SU-DHL-6 (cell line): ENCODE measurements at regions not wholly inside any gene's neighbourhood (a gene's known extent, or its start where the extent isn't known, plus 50 kb on each side); places are given as distances from the start of the nearest gene placed in this dataset.

Source experiments
- H2AFZ ChIP-seq: fragments of 200-600 bp; sonication (generic); 2 replicates; pipeline ENCODE4 v1.6.1; 2014; ENCODE audit warnings: low read depth, mild to moderate bottlenecking, moderate library complexity, mixed read lengths, antibody characterized with exemption, low read length; ENCODE audit not compliant: severe bottlenecking
- H3F3A ChIP-seq: fragments of 200-600 bp; shearing (Covaris generic); 2 replicates; pipeline ENCODE4 v1.6.0; 2016; ENCODE audit warnings: antibody characterized with exemption, mild to moderate bottlenecking; ENCODE audit not compliant: insufficient read depth
- H3K27ac ChIP-seq: fragments of 200-600 bp; sonication (generic); 2 replicates; pipeline ENCODE4 v1.5.1; 2016; ENCODE audit warnings: low read depth, mild to moderate bottlenecking, low read length, moderate library complexity, mixed read lengths
- H3K27me3 ChIP-seq: fragments of 200-600 bp; sonication (generic), shearing (Covaris generic); 2 replicates; pipeline ENCODE4 v1.6.0; 2014; ENCODE audit warnings: mild to moderate bottlenecking, low read length
- H3K36me3 ChIP-seq: fragments of 200-600 bp; sonication (generic); 2 replicates; pipeline ENCODE4 v1.6.1; 2014; ENCODE audit warnings: mild to moderate bottlenecking, low read length, mixed read lengths
- H3K4me2 ChIP-seq: fragments of 300-600, 200-600 bp; shearing (Covaris generic), sonication (generic); 2 replicates; pipeline ENCODE4 v1.6.0; 2014; ENCODE audit warnings: low read length, low read depth, mild to moderate bottlenecking; ENCODE audit not compliant: poor library complexity, severe bottlenecking
- H3K4me3 ChIP-seq: fragments of 200-600 bp; sonication (generic); 2 replicates; pipeline ENCODE4 v1.5.1; 2014; ENCODE audit warnings: antibody characterized with exemption, low read length, mild to moderate bottlenecking, mixed read lengths; ENCODE audit not compliant: insufficient read depth, poor library complexity, severe bottlenecking
- H3K79me2 ChIP-seq: fragments of 200-600 bp; sonication (generic); 2 replicates; pipeline ENCODE4 v1.6.1; 2014; ENCODE audit warnings: mild to moderate bottlenecking, low read length, moderate library complexity; ENCODE audit not compliant: insufficient read depth
- H3K9ac ChIP-seq: fragments of 200-600 bp; sonication (generic); 2 replicates; pipeline ENCODE4 v1.7.0; 2014; ENCODE audit warnings: mild to moderate bottlenecking, low read length
- H3K9me2 ChIP-seq: fragments of 200-600 bp; sonication (generic); replicated peaks from 2 replicates; pipeline ENCODE4 v1.6.1; 2014; ENCODE audit warnings: low read length; ENCODE audit not compliant: insufficient read depth
- H3K9me3 ChIP-seq: fragments of 200-600 bp; sonication (generic); 2 replicates; pipeline ENCODE4 v1.6.1; 2014; ENCODE audit warnings: low read length, mixed read lengths; ENCODE audit not compliant: insufficient read depth
- H4K20me1 ChIP-seq: fragments of 200-600 bp; sonication (generic); 2 replicates; pipeline ENCODE4 v1.6.1; 2014; ENCODE audit warnings: low read depth, mild to moderate bottlenecking, antibody characterized with exemption, low read length, moderate library complexity, mixed read lengths
- CTCF ChIP-seq: fragments of 200-600 bp; sonication (generic); IDR thresholded peaks from one replicate; pipeline ENCODE4 v1.5.1; 2017; ENCODE audit warnings: antibody characterized with exemption, mild to moderate bottlenecking, low read length, moderate library complexity; ENCODE audit not compliant: insufficient read depth, poor library complexity, severe bottlenecking
- EZH2phosphoT487 ChIP-seq: fragments of 200-600 bp; sonication (generic), shearing (Covaris generic); conservative IDR thresholded peaks from 2 replicates; pipeline ENCODE4 v1.6.1; 2018; ENCODE audit warnings: mild to moderate bottlenecking, antibody characterized with exemption, low read length, moderate library complexity, mixed read lengths

- no peaks in the 10 kb centered on the region for H3K79me2 ChIP-seq
- no peak for TF ChIP-seq CTCF
- TF ChIP-seq EZH2phosphoT487 = no peak
- H3K4me3 ChIP-seq = no peak overlapping the region
- H3F3A ChIP-seq = no peaks in the 10 kb centered on the region
- no peaks in the 10 kb centered on the region for H3K9me3 ChIP-seq
- H3K27ac ChIP-seq = no peak overlapping the region
- no peaks in the 10 kb centered on the region for H4K20me1 ChIP-seq
- H3K36me3 ChIP-seq = no peaks in the 10 kb centered on the region
- H3K4me2 ChIP-seq = no peak overlapping the region
- H3K9me2 ChIP-seq = no peaks in the 10 kb centered on the region
- no peaks in the 10 kb centered on the region for H3K27me3 ChIP-seq
- no peak overlapping the region for H2AFZ ChIP-seq
- H3K9ac ChIP-seq = no peak overlapping the region
Measured at GRCh38 chr18:73461780-73462059, 593.9 kb upstream of the NETO1 start.

DNA sequence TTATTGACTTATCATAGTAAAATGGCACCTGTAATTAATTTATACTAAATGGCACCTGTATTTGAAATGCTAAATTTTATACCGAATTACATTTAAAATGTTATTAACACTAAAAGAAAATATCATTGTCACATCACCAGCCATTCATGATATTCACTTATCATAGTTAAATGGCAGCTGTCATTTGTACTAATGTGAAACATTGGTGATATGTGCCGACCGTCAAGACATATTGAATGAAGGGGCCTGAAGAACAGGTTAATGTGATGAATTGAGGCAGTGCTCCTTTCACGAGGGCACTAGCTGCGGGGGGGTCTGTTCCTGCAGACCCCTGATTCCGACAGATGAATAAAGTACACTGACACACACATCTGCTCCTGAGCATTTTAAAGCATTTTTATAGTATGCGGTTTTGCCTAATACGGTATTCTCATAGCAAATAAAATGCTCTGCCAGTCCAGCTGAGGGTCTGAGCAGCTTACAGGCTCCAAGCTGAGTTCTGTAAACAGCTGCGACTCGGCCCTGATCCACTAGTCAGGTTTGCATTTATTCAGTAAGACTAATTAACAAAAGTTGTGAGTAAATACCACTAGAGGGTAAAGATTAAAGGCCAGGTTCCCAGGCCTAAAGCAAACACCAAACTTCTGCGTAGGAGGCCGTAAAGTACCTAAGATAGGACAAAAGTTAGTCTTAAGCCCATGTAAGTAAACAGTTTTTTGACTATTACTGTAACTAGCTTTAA lies 593.4 kb upstream of the NETO1 start:
- Histone ChIP-seq H3K79me2 (no peaks in the 10 kb centered on the region), H3K36me3 (no peaks in the 10 kb centered on the region), H3K4me3 (no peak overlapping the region), H3K9me2 (no peaks in the 10 kb centered on the region), H4K20me1 (no peaks in the 10 kb centered on the region), H3F3A (no peaks in the 10 kb centered on the region), H2AFZ (no peak overlapping the region), H3K27ac (no peak overlapping the region), H3K27me3 (no peaks in the 10 kb centered on the region), H3K9ac (no peak overlapping the region), H3K9me3 (no peaks in the 10 kb centered on the region), H3K4me2 (no peak overlapping the region)
- TF ChIP-seq EZH2phosphoT487 = no peak
- TF ChIP-seq CTCF = no peak

DNA sequence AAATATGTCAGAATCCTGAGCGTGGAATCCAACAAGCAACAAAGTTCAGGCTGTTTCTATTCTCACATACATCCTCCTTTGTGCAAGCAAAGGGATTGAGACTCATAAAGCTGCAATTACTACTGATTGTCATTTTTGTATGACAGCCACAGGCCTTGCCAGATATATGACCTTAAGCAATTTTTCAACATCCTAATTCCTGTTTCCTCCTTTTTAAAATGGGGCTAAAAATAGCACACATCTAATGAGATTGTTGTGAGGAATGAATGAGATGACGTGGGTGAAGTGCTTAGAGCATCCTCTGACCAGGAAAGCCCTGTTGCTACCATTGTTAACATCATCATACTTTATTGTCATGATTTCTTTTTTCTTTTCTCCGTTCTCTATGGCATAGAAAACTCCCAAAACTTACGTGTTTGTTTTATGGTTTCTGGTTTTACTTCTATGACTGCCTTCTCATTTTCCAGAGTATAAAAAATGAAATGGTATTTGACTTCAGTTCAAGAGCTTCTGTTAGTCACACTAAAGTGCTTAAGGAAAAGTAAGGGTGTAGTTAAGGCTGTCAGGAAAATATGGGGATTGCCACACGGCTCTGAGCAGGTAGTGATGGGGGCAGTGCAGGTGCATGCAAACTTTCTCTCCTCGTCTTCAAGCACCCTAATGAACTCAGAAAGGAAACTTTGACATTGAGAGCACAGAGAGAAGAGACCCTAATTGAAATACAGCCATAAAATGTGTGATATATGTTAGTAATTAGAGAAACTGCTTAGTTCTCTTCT lies 590.6 kb upstream of the NETO1 start:
- H3K9me3 ChIP-seq = no peaks in the 10 kb centered on the region
- H3K4me2 ChIP-seq = no peak overlapping the region
- no peaks in the 10 kb centered on the region for H3F3A ChIP-seq
- no peak overlapping the region for H3K4me3 ChIP-seq
- no peaks in the 10 kb centered on the region for H3K36me3 ChIP-seq
- no peaks in the 10 kb centered on the region for H3K9me2 ChIP-seq
- no peak for TF ChIP-seq CTCF
- TF ChIP-seq EZH2phosphoT487 = no peak
- no peaks in the 10 kb centered on the region for H3K27me3 ChIP-seq
- H3K27ac ChIP-seq = no peak overlapping the region
- H2AFZ ChIP-seq = no peak overlapping the region
- no peaks in the 10 kb centered on the region for H4K20me1 ChIP-seq
- no peak overlapping the region for H3K9ac ChIP-seq
- no peaks in the 10 kb centered on the region for H3K79me2 ChIP-seq
